HepG2 (cell line): ENCODE measurements at regions not wholly inside any gene's neighbourhood (a gene's known extent, or its start where the extent isn't known, plus 50 kb on each side); places are given as distances from the start of the nearest gene placed in this dataset.

Experiments used
- EZH2 ChIP-seq: conservative IDR thresholded peaks from 2 replicates; pipeline ENCODE4 v1.6.1; 2012; ENCODE audit warnings: mild to moderate bottlenecking, low read depth, low read length, moderate library complexity
- HOXA7 ChIP-seq: sonication (generic); formaldehyde crosslinking; IDR thresholded peaks from 2 replicates; pipeline ENCODE4 v1.8.1; 2022; ENCODE audit warnings: mild to moderate bottlenecking, missing genetic modification reagents, moderate library complexity
- JUND ChIP-seq: sonication (generic); formaldehyde crosslinking; IDR thresholded peaks from 2 replicates; pipeline ENCODE4 v1.8.0; 2022; ENCODE audit warnings: mild to moderate bottlenecking, missing genetic modification reagents
- UBTF ChIP-seq: sonication (generic); formaldehyde crosslinking; IDR thresholded peaks from 2 replicates; pipeline ENCODE4 v1.4.0; 2020; ENCODE audit warnings: mild to moderate bottlenecking, missing genetic modification reagents
- ZFP41 ChIP-seq: sonication (generic); formaldehyde crosslinking; IDR thresholded peaks from 2 replicates; pipeline ENCODE4 v1.4.0; 2020; ENCODE audit warnings: mild to moderate bottlenecking, missing genetic modification reagents, borderline replicate concordance

DNA sequence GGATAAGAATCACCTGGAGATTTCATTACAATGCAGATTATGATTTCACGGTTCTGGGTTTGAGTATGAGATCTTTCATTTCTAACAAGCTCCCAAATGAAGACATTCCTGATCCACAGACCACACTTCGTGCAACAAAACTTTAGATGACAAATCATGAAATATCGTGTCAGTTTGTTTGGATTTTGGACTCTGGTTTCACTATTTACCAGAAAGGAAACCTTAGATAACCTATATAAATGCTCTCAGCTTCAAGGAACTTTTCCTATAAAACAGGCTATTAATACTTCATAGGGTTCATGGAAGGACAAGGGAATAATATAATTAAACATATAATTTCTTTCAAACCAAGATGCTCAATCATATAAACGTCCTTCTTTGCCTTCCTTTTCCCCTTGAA is 930.5 kb upstream of the SLC10A2 start:
- no peak for TF ChIP-seq EZH2
- TF ChIP-seq JUND: no peak
- TF ChIP-seq HOXA7 (CRISPR knock-in tag): no peak
- TF ChIP-seq ZFP41 (CRISPR knock-in tag): no peak
- no peak for TF ChIP-seq UBTF
